ENCODE measurements at regions not wholly inside any gene's neighbourhood (a gene's known extent, or its start where the extent isn't known, plus 50 kb on each side); places are given as distances from the start of the nearest gene placed in this dataset.

DNA sequence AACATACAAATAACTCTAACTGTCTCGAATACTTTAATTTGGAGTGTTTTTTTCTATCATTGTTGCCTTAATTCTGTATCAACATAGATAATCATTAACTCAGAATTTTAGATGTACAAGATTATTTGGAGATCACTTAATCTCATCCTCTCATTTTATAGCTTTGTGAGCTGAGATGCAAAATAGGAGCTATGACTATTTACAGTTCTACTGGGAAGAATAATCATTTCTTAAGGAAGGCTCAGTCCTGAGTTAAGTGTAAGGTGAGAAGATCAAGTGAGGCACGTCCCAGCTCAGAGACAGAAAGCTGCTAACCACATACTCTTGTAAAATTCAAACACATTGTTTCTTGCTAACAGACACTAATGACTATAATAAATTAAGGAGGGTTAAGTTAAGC, 66.2 kb downstream of the CCDC54 start:
- intact Hi-C loops (cut with DNase I, micrococcal nuclease) = no loop called here
- Mint-ChIP-seq H3K36me3 (ENCODE audit: low read depth) (no peaks in the 10 kb centered on the region), H3K4me3 (no peak overlapping the region), H3K27ac (no peak overlapping the region), H3K27me3 (no peaks in the 10 kb centered on the region), H3K4me1 (no peaks in the 10 kb centered on the region), H3K9me3 (ENCODE audit: low read depth) (no peaks in the 10 kb centered on the region)
- ChIA-PET POLR2A (no interaction called here), CTCF (interaction anchor here (0.7 to 1.4 kb wide), 2 partner anchors 14 to 22 kb away, joined by 4 read pairs; no protein-coding TSS in a partner anchor)
- no peak for ATAC-seq
- no peak for DNase-seq

DNA sequence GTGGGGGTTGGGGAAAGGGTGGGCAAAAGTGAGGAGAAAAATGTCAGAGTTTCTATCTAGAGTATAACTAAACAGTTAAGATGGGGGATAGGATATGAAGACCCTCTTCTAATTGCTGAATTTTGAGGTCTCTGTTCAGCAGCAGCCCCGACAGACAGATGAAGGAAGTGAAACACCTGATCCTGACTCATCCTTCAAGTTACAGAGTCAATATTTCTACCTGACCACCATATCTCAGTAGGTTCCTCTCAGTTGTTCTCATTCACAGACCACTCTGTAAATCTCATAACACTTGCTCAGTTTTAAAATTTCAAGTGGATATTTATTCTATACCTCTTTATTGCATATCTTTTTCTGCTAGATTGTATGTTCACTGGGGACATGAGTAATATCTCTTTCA, 69.5 kb downstream of the CCDC54 start:
- Mint-ChIP-seq H3K4me1 (peaks cover 5% of the 10 kb centered on the region), H3K36me3 (ENCODE audit: low read depth) (no peaks in the 10 kb centered on the region), H3K27ac (no peak overlapping the region), H3K27me3 (no peaks in the 10 kb centered on the region), H3K9me3 (ENCODE audit: low read depth) (no peaks in the 10 kb centered on the region), H3K4me3 (no peak overlapping the region)
- CTCF ChIA-PET = no interaction called here
- no peak for DNase-seq
- POLR2A ChIA-PET = no interaction called here
- intact Hi-C loops (cut with DNase I, micrococcal nuclease) = no loop called here
- no peak for ATAC-seq

DNA sequence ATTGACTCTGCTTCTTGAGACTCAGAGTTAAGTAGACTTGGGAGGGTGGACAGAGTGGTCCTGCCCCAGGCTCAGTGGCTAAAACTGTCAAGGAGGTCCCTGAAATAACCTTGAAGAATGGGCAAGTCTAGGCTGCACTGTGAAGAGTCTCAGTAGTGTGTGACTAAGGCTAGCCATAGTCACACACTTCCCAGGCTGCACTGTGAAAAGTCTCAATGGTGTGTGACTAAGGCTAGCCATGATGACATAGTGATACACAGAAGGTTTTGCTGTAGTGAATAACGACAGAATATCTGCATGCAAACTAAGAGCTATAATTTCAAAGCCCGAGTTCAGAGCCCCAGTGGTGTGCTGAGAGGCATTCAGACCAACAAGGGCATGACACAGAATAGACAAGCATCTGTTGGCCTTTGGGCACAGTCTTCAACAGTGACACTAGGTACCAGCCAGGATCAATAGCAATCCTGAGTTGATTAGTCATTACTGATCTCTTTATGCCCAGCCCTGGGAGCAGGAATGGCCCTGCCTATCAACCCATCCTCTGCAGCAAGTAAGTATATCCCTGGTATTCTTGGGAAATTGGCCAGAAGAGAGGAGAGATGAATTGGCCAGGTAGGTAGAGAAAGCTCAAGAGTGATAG, 72.4 kb upstream of the BBX start:
- Mint-ChIP-seq H3K4me3 (no peak overlapping the region), H3K9me3 (ENCODE audit: low read depth) (no peaks in the 10 kb centered on the region), H3K4me1 (peaks cover 10% of the 10 kb centered on the region), H3K27me3 (no peaks in the 10 kb centered on the region), H3K27ac (no peak overlapping the region), H3K36me3 (ENCODE audit: low read depth) (no peaks in the 10 kb centered on the region)
- ChIA-PET POLR2A (no interaction called here), CTCF (interaction anchor here (0.6 kb wide), 1 partner anchor 236 kb away, joined by 3 read pairs; no protein-coding TSS in a partner anchor)
- ATAC-seq (peak; percentile 95), DNase-seq (peak; percentile 43)
- intact Hi-C loops (cut with DNase I, micrococcal nuclease) = loop anchor here in 1 of 2 experiments (5.0 kb wide), 1 partner anchor 72 kb away; the partner anchor contains the start of gene BBX

DNA sequence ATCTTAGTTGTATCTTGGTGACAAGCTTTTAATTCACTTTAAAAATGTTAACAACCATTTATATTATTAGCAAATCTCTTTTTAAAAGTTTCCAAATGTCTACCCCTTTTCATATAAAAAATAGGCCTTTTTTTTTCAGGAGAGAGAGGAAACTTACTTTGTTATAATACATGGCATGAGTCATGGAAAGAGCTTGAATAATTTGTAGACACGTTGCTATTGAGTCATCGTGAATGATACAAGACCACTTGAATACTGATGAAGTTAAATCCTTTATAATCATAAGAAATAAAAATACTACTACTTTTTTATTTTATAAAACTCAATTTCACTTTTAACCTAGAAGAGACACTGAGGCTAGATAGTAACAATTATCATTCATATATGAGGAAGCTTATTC, 70.3 kb upstream of the BBX start:
- CTCF ChIA-PET = interaction anchor here (0.6 to 1.3 kb wide), 5 partner anchors 22 to 675 kb away, joined by 3 read pairs; no protein-coding TSS in a partner anchor
- no peak for ATAC-seq
- intact Hi-C loops (cut with DNase I, micrococcal nuclease) = loop anchor here in 1 of 2 experiments (5.0 kb wide), 1 partner anchor 70 kb away; the partner anchor contains the start of gene BBX
- Mint-ChIP-seq H3K27ac (no peak overlapping the region), H3K27me3 (no peaks in the 10 kb centered on the region), H3K36me3 (ENCODE audit: low read depth) (no peaks in the 10 kb centered on the region), H3K4me3 (no peak overlapping the region), H3K4me1 (peaks cover 14% of the 10 kb centered on the region), H3K9me3 (ENCODE audit: low read depth) (no peaks in the 10 kb centered on the region)
- POLR2A ChIA-PET = interaction anchor here (0.6 kb wide), 1 partner anchor 725 kb away, joined by 4 read pairs; no protein-coding TSS in a partner anchor
- DNase-seq = no peak

DNA sequence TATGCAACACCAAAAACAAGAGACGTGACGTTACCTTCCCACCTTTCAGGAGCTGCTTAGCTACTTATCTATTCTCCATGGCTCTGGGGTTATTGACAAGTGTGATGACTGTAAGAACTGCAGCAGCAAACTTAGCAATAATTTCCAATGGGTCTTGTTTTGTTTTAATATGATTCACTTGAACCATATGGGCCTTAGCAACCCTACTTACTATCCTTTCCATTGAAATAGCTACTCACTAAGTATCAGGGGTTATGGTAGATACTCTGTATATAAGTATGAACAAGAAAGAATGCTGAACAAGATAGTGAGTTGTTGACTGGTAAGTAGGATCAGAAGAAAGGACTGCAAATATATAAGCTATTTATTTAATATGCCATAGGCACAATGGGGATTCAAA, 69.3 kb upstream of the BBX start:
- Mint-ChIP-seq H3K27me3 (no peaks in the 10 kb centered on the region), H3K9me3 (ENCODE audit: low read depth) (no peaks in the 10 kb centered on the region), H3K4me3 (no peak overlapping the region), H3K27ac (no peak overlapping the region), H3K4me1 (peaks cover 14% of the 10 kb centered on the region), H3K36me3 (ENCODE audit: low read depth) (no peaks in the 10 kb centered on the region)
- ATAC-seq = peak; percentile 40
- ChIA-PET CTCF (interaction anchor here (0.7 to 1.4 kb wide), 6 partner anchors 10 to 230 kb away, joined by 3 to 5 read pairs (median 3); no protein-coding TSS in a partner anchor), POLR2A (interaction anchor here (0.6 kb wide), 1 partner anchor 8 kb away, joined by 3 read pairs; no protein-coding TSS in a partner anchor)
- intact Hi-C loops (cut with DNase I, micrococcal nuclease) = loop anchor here in 1 of 2 experiments (5.0 kb wide), 1 partner anchor 69 kb away; the partner anchor contains the start of gene BBX
- no peak for DNase-seq

DNA sequence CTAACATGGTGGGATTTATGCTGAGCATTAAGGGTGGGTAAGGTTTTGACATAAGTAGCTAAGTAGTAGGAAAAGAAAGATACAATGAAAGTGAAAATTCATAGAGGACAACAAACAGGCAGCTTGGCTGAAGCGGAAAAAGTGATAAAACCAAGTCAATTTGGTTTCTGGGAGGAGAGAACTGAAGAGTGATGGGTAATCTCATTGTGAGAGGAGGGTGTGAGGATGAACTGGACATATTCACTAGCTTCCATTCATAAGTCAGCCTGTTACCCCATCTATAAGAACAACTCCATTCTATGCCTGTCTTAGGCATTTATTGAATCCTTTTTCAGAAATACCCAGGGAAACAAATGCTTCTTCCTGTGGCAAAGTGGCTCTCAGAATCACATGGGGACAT, 67.1 kb upstream of the BBX start:
- no peak overlapping the region for H3K27ac Mint-ChIP-seq
- ChIA-PET CTCF (interaction anchor here (2.4 kb wide), 1 partner anchor 220 kb away, joined by 8 read pairs; no protein-coding TSS in a partner anchor), POLR2A (no interaction called here)
- ATAC-seq = peak; percentile 42
- no peak overlapping the region for H3K4me3 Mint-ChIP-seq
- H3K9me3 Mint-ChIP-seq (ENCODE audit: low read depth) = no peaks in the 10 kb centered on the region
- no peaks in the 10 kb centered on the region for H3K36me3 Mint-ChIP-seq (ENCODE audit: low read depth)
- intact Hi-C loops (cut with DNase I, micrococcal nuclease) = no loop called here
- peaks cover 9% of the 10 kb centered on the region for H3K4me1 Mint-ChIP-seq
- H3K27me3 Mint-ChIP-seq = no peaks in the 10 kb centered on the region
- no peak for DNase-seq

DNA sequence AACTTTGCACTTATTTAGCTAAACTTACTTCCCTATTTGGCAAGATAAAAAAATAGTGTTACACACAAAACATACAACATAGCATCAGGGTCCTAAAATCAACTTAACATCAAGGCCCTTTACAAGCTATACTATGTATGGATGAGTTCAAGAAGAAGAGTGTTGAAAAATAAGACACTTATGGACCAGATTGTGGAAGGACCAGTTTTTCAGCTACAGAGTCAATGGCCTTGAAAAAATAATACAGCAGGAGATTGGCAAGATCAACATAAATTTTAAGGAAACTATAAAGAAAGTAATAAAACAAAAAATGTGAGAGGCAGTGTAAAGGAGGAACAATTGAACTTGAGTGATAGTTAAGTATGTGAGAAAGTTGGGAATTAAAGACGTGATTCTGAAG, 66.3 kb upstream of the BBX start:
- Mint-ChIP-seq H3K9me3 (ENCODE audit: low read depth) (no peaks in the 10 kb centered on the region), H3K4me1 (peaks cover 9% of the 10 kb centered on the region), H3K27me3 (no peaks in the 10 kb centered on the region), H3K36me3 (ENCODE audit: low read depth) (no peaks in the 10 kb centered on the region), H3K4me3 (no peak overlapping the region), H3K27ac (no peak overlapping the region)
- intact Hi-C loops (cut with DNase I, micrococcal nuclease) = no loop called here
- DNase-seq = no peak
- no peak for ATAC-seq
- POLR2A ChIA-PET = no interaction called here
- CTCF ChIA-PET = interaction anchor here (1.7 to 2.4 kb wide), 2 partner anchors 13 to 220 kb away, joined by 4 to 8 read pairs; no protein-coding TSS in a partner anchor

DNA sequence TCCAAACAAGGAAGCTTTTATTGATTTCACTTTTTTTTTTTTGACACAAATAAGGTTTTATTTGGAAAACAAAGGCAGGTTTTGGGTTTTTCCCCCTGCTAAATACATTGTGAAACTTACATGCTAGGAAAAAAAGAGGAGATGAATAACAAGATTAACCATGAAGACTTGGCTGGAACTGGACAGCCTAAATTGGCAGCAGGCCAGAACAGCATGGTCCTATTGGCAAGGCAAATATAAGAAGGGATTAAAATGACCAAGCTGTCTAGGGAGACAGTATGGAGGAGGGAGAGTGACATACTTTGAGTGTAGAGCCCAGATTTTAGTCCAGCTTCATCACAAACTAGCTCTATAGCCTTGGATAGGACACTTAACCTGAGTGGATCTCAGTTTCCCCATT, 63.9 kb upstream of the BBX start:
- CTCF ChIA-PET = interaction anchor here (1.1 to 1.4 kb wide), 3 partner anchors 28 to 46 kb away, joined by 3 read pairs; no protein-coding TSS in a partner anchor
- no peaks in the 10 kb centered on the region for H3K9me3 Mint-ChIP-seq (ENCODE audit: low read depth)
- no peak overlapping the region for H3K27ac Mint-ChIP-seq
- no peak overlapping the region for H3K4me3 Mint-ChIP-seq
- POLR2A ChIA-PET = no interaction called here
- no peaks in the 10 kb centered on the region for H3K27me3 Mint-ChIP-seq
- H3K36me3 Mint-ChIP-seq (ENCODE audit: low read depth) = no peaks in the 10 kb centered on the region
- peaks cover 4% of the 10 kb centered on the region for H3K4me1 Mint-ChIP-seq
- intact Hi-C loops (cut with DNase I, micrococcal nuclease) = no loop called here
- ATAC-seq (no peak), DNase-seq (no peak)

DNA sequence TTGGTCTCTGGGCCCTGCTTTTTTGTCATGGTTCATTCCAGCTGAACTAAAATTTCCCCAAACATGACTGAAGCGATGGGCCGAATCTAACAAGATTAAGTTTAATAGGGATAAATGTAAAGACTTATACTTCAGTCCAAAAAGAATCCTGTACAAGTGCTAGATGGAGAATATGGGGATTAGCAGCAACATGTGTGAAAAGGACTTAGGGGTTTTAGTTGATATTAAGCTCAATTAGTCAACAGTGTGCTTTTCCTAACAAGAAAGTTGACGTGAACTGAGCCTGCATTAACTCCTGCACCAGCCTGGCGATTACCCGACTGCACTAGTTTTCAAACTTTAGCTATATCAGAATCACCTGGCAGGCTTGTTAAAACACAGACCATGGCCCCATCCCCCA, 61.0 kb upstream of the BBX start:
- CTCF ChIA-PET = interaction anchor here (1.1 to 1.6 kb wide), 2 partner anchors 41 to 50 kb away, joined by 3 read pairs; no protein-coding TSS in a partner anchor
- no peaks in the 10 kb centered on the region for H3K4me1 Mint-ChIP-seq
- H3K27me3 Mint-ChIP-seq = peaks cover 2% of the 10 kb centered on the region
- POLR2A ChIA-PET = no interaction called here
- intact Hi-C loops (cut with DNase I, micrococcal nuclease) = no loop called here
- DNase-seq (no peak), ATAC-seq (no peak)
- no peak overlapping the region for H3K27ac Mint-ChIP-seq
- H3K36me3 Mint-ChIP-seq (ENCODE audit: low read depth) = no peaks in the 10 kb centered on the region
- no peaks in the 10 kb centered on the region for H3K9me3 Mint-ChIP-seq (ENCODE audit: low read depth)
- H3K4me3 Mint-ChIP-seq = no peak overlapping the region

DNA sequence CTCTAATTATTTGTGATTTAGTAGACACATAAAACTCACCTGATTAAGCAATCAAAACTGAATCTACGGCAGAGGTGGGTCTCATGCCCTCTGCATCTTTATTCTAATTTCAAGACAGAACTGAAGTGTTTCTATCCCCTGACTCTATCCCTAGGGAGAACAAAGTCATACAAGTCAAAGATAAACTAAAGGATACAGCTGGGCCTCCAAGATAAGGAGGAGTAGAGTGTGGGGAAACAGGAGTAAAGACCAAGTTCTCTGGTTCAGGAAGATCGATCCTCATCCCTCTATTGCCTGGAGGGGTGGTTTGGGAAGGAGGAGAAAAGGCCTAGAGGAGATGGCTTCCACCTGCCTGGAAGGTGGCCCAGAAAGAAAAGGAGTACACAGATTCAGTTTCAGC, 58.7 kb upstream of the BBX start:
- ChIA-PET POLR2A (no interaction called here), CTCF (interaction anchor here (1.4 to 1.6 kb wide), 2 partner anchors 10 to 43 kb away, joined by 3 to 5 read pairs; no protein-coding TSS in a partner anchor)
- no peak overlapping the region for H3K27ac Mint-ChIP-seq
- no peak for ATAC-seq
- no peaks in the 10 kb centered on the region for H3K4me1 Mint-ChIP-seq
- DNase-seq = no peak
- intact Hi-C loops (cut with DNase I, micrococcal nuclease) = no loop called here
- H3K4me3 Mint-ChIP-seq = no peak overlapping the region
- no peaks in the 10 kb centered on the region for H3K9me3 Mint-ChIP-seq (ENCODE audit: low read depth)
- peaks cover 7% of the 10 kb centered on the region for H3K27me3 Mint-ChIP-seq
- H3K36me3 Mint-ChIP-seq (ENCODE audit: low read depth) = no peaks in the 10 kb centered on the region

DNA sequence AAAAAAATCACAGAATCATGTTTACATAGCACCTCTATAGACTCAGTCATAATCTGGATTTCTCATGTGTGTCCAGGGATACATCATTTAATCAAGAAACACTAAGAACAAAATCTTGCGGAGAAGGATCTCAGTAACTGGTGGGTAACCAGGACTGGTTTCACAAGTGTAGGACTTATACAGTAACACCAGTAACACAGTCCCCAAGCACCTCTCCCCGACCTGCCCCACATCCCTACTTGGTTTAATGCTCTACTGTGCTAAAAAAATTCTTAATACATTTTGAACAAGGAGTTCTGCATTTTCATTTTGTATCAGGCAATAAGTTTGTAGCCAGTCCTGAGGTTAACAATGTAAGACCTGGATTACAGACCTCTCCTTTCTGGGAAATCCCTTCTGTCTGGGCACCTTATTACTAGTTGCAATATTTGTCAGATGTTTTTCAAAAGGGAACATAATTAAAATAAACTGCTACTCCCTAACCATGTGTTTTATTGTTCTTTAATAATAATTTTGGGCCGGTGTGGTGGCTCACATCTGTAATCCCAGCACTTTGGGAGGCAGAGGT, 57.6 kb upstream of the BBX start:
- DNase-seq = no peak
- no peaks in the 10 kb centered on the region for H3K9me3 Mint-ChIP-seq (ENCODE audit: low read depth)
- no peaks in the 10 kb centered on the region for H3K36me3 Mint-ChIP-seq (ENCODE audit: low read depth)
- CTCF ChIA-PET = no interaction called here
- peak; percentile 58 for ATAC-seq
- H3K4me1 Mint-ChIP-seq = no peaks in the 10 kb centered on the region
- H3K27ac Mint-ChIP-seq = no peak overlapping the region
- intact Hi-C loops (cut with DNase I, micrococcal nuclease) = no loop called here
- H3K27me3 Mint-ChIP-seq = peaks cover 11% of the 10 kb centered on the region
- no peak overlapping the region for H3K4me3 Mint-ChIP-seq
- POLR2A ChIA-PET = no interaction called here

DNA sequence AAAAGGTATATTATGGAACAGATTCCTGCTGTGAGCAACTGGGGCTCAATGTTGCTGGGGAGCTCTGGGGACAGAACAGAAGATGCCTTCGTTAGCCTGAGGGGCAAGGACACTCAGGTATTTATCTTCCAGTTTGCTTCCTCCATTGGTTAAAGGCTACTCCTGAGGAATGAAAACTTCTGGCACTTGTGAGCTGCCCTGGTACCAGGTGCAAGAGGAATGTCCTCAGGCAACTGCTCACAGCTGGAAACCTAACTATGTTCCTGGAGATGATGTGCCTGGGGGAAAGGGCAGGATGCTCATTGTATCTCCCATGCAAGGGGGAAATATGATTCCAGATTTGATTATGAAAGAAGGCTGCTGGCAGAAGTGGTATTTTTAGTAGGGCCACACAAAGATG, 54.0 kb upstream of the BBX start:
- no peaks in the 10 kb centered on the region for H3K36me3 Mint-ChIP-seq (ENCODE audit: low read depth)
- H3K27me3 Mint-ChIP-seq = peaks cover 17% of the 10 kb centered on the region
- no peak for ATAC-seq
- H3K27ac Mint-ChIP-seq = no peak overlapping the region
- ChIA-PET CTCF (no interaction called here), POLR2A (no interaction called here)
- no peak for DNase-seq
- no peak overlapping the region for H3K4me3 Mint-ChIP-seq
- no peaks in the 10 kb centered on the region for H3K4me1 Mint-ChIP-seq
- intact Hi-C loops (cut with DNase I, micrococcal nuclease) = no loop called here
- H3K9me3 Mint-ChIP-seq (ENCODE audit: low read depth) = peaks cover 6% of the 10 kb centered on the region
